ENCODE measurements at regions not wholly inside any gene's neighbourhood (a gene's known extent, or its start where the extent isn't known, plus 50 kb on each side); places are given as distances from the start of the nearest gene placed in this dataset.
A peak's percentile ranks its signal among the peaks of the same experiment; 100 is the strongest.

- TF ChIP-seq GTF2A2 (tag; IDR thresholded peaks at IDR 0.05) (no peak), HMBOX1 (IDR thresholded peaks at IDR 0.05) (peak; percentile 79), HMGN3 (IDR thresholded peaks at IDR 0.05; ENCODE audit: borderline replicate concordance, extremely low read depth, insufficient read length, low read depth, low read length) (no peak), PATZ1 (CRISPR knock-in tag; IDR thresholded peaks at IDR 0.05; ENCODE audit: borderline replicate concordance) (no peak), ZBTB17 (CRISPR knock-in tag; IDR thresholded peaks at IDR 0.05) (no peak; the same call in 1 of the 2 replicates), HBP1 (CRISPR knock-in tag; IDR thresholded peaks at IDR 0.05) (no peak), RBM14 (IDR thresholded peaks at IDR 0.05; ENCODE audit: borderline replicate concordance, insufficient read depth, low read depth, low read length) (no peak), ZNF57 (CRISPR knock-in tag; IDR thresholded peaks at IDR 0.05) (no peak), ZZZ3 (IDR thresholded peaks at IDR 0.05) (no peak), HSF4 (CRISPR knock-in tag; IDR thresholded peaks at IDR 0.05; ENCODE audit: borderline replicate concordance) (0 out of 2 replicates have a peak, but pooled peaks have one; percentile 19), SIRT6 (IDR thresholded peaks at IDR 0.05; ENCODE audit: low read depth, low read length) (no peak), HOXB6 (CRISPR knock-in tag; IDR thresholded peaks at IDR 0.05; ENCODE audit: borderline replicate concordance) (no peak), HCFC1 (IDR thresholded peaks at IDR 0.05; ENCODE audit: low read depth, low read length) (no peak), ZNF197 (CRISPR knock-in tag; IDR thresholded peaks at IDR 0.05; ENCODE audit: low read depth) (0 out of 2 replicates have a peak, but pooled peaks have one; percentile 33), KAT7 (CRISPR knock-in tag; IDR thresholded peaks at IDR 0.05; ENCODE audit: borderline replicate concordance) (no peak), NR1H2 (CRISPR knock-in tag; IDR thresholded peaks at IDR 0.05) (no peak), BRCA1 (IDR thresholded peaks at IDR 0.05) (no peak), BRCA1 (CRISPR knock-in tag; IDR thresholded peaks at IDR 0.05) (no peak), ZKSCAN3 (CRISPR knock-in tag; IDR thresholded peaks at IDR 0.05) (no peak), KLF13 (tag; IDR thresholded peaks at IDR 0.05; ENCODE audit: borderline replicate concordance, low read depth) (no peak), FUS (optimal IDR thresholded peaks at IDR 0.05; ENCODE audit: low read depth, low read length) (no peak), NCOA6 (IDR thresholded peaks at IDR 0.05) (no peak), ZNF316 (IDR thresholded peaks at IDR 0.05) (no peak), PKNOX1 (IDR thresholded peaks at IDR 0.05) (no peak)
These were observed 106.4 kb downstream of the ZNF429 start (continued) for GRCh38 chr19:21611659-21612402.

All from K562 (cell line).